Cardiac muscle cell (in vitro differentiated cells and primary cell): ENCODE measurements at regions not wholly inside any gene's neighbourhood (a gene's known extent, or its start where the extent isn't known, plus 50 kb on each side); places are given as distances from the start of the nearest gene placed in this dataset.
"Not testable (repeated sequence)": the region's sequence is repeated elsewhere in the genome, so short reads cannot be mapped to it uniquely, and the experiment has no call there.

Source experiments
- DNase-seq, 2 donors: peaks; one replicate each; pipeline versions ENCODE4 v3.0.0 to v3.0.0-alpha.2; 2010 to 2017; ENCODE audit warnings: low read depth in 1 of 2, low spot score in 1 of 2
- H3K27ac ChIP-seq: fragments of 200-600 bp; sonication (generic); 2 replicates; pipeline ENCODE4 v1.5.1; 2016
- H3K27me3 ChIP-seq: fragments of 200-600 bp; sonication (generic); 2 replicates; pipeline ENCODE4 v1.6.0; 2016; ENCODE audit warnings: control low read depth
- H3K36me3 ChIP-seq: fragments of 200-600 bp; sonication (generic); 2 replicates; pipeline ENCODE4 v1.5.1; 2016; ENCODE audit warnings: control low read depth
- H3K4me1 ChIP-seq: fragments of 200-600 bp; sonication (generic); 2 replicates; pipeline ENCODE4 v1.8.1; 2017; ENCODE audit warnings: low read depth, mild to moderate bottlenecking, mixed run types
- H3K4me3 ChIP-seq: fragments of 200-600 bp; sonication (generic); 2 replicates; pipeline ENCODE4 v1.5.1; 2016; ENCODE audit warnings: mild to moderate bottlenecking
- H3K9me3 ChIP-seq: fragments of 200-600 bp; sonication (generic); 2 replicates; pipeline ENCODE4 v1.5.1; 2017; ENCODE audit warnings: low read depth, mild to moderate bottlenecking, control low read depth
- TF ChIP-seq, protein P1 (sequence below): IDR thresholded peaks from 2 replicates; pipeline ENCODE4 v1.5.1; 2012; ENCODE audit warnings: low read depth, mild to moderate bottlenecking, low read length

DNA sequence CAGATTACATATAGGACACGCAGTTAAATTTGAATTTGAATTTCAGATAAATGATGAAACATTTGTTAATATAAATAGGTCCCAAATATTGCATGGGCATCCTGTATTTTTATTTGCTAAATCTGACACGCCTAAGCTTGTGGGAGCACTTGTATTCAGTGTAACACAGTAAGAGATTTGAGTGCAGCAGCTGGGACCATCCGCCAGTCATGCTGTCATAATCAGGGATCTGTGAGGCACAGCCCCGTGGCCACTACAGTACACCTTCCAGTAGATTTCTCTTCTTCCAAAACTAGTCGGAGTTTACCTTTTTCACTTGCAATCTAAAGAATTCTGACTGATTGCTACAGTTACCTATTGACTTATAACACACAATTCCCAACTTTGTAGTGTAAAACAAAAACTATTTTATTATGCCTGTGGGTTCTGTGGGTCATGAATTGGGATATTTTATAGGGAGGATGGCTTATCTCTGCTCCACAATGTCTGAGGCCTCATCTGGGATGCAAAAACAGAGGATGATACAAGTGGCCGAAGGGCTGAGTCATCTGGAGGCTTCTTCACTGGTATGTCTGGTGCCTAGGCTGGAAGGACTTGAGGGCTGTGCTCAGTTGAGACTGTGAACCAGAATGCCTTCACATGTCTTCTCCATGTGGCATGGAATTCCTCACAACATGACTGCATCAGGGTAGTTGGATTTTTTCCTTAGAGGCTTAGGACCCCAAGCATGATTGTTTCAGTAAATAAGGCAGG lies 74.1 kb downstream of the PRSS23 start:
- no peak for DNase-seq
- TF ChIP-seq, protein P1, sequence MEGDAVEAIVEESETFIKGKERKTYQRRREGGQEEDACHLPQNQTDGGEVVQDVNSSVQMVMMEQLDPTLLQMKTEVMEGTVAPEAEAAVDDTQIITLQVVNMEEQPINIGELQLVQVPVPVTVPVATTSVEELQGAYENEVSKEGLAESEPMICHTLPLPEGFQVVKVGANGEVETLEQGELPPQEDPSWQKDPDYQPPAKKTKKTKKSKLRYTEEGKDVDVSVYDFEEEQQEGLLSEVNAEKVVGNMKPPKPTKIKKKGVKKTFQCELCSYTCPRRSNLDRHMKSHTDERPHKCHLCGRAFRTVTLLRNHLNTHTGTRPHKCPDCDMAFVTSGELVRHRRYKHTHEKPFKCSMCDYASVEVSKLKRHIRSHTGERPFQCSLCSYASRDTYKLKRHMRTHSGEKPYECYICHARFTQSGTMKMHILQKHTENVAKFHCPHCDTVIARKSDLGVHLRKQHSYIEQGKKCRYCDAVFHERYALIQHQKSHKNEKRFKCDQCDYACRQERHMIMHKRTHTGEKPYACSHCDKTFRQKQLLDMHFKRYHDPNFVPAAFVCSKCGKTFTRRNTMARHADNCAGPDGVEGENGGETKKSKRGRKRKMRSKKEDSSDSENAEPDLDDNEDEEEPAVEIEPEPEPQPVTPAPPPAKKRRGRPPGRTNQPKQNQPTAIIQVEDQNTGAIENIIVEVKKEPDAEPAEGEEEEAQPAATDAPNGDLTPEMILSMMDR = no peak
- no peaks in the 10 kb centered on the region for H3K36me3 ChIP-seq
- H3K27me3 ChIP-seq = no peaks in the 10 kb centered on the region
- no peak overlapping the region for H3K4me3 ChIP-seq
- peaks cover 4% of the 10 kb centered on the region for H3K4me1 ChIP-seq
- H3K27ac ChIP-seq = no peak overlapping the region
- H3K9me3 ChIP-seq = no peaks in the 10 kb centered on the region

DNA sequence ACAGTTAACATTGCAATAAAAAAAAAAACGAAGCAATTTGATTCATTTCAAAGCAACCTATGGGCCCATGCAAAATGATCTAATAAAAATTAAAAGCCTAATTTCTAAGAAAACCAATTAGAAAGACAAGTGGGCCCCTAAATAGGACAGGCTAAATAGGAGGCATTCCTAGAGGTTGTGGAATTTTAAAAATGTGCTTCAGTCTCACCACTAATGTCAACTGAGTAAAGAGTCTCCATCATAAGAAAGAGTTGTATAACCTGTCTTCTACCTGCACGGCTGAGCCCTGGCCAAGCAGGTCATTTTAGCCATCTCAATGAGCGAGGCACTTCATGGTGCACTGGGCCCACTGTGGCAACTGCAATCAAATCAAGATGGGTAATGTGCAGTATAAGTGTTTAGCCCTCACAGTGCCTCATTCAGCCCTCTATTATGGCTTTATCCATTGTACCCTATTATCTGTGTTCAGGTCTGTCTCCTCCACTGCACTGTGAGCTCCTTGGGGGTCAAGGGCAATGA lies 76.4 kb downstream of the PRSS23 start:
- DNase-seq = peak in 1 of 2 donors; percentile 6
- H3K4me3 ChIP-seq = no peak overlapping the region
- H3K27me3 ChIP-seq = no peaks in the 10 kb centered on the region
- TF ChIP-seq, protein P1 = no peak
- no peaks in the 10 kb centered on the region for H3K36me3 ChIP-seq
- H3K9me3 ChIP-seq = no peaks in the 10 kb centered on the region
- no peak overlapping the region for H3K27ac ChIP-seq
- H3K4me1 ChIP-seq = no peaks in the 10 kb centered on the region

DNA sequence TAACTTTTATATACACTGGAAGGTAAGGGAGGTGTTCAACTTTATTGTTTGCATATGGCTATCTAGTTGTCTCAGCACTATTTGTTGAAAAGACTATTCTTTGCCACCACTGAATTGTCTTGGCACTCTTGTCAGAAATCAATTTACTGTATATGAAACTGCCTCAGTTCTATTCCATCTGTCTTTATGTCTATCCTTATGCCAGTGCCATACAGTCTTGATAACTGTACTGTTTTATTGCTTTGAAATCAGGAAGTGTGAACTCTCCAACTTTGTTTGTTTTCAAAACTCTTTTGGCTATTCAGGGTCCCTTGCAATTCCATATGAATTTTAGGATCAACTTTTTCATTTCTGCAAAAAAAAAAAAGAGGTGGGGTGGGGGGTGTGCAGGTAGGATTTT lies 77.2 kb downstream of the PRSS23 start:
- no peak for DNase-seq
- Histone ChIP-seq H3K4me3 (no peak overlapping the region), H3K27me3 (no peaks in the 10 kb centered on the region), H3K4me1 (no peaks in the 10 kb centered on the region), H3K36me3 (no peaks in the 10 kb centered on the region), H3K27ac (no peak overlapping the region), H3K9me3 (no peaks in the 10 kb centered on the region)
- TF ChIP-seq, protein P1 = no peak

DNA sequence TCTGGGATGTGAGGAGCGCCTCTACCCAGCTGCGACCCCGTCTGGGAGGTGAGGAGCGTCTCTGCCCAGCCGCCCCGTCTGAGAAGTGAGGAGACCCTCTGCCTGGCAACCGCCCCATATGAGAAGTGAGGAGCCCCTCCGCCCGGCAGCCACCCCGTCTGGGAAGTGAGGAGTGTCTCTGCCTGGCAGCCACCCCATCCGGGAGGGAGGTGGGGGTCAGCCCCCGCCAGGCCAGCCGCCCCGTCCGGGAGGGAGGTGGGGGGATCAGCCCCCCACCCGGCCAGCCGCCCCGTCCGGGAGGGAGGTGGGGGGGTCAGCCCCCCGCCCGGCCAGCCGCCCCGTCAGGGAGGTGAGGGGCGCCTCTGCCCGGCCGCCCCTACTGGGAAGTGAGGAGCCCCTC lies 76.0 kb downstream of the FZD4 start:
- not testable (repeated sequence) for H3K27me3 ChIP-seq, DNase-seq, H3K4me3 ChIP-seq, H3K4me1 ChIP-seq, H3K9me3 ChIP-seq, H3K36me3 ChIP-seq, H3K27ac ChIP-seq

DNA sequence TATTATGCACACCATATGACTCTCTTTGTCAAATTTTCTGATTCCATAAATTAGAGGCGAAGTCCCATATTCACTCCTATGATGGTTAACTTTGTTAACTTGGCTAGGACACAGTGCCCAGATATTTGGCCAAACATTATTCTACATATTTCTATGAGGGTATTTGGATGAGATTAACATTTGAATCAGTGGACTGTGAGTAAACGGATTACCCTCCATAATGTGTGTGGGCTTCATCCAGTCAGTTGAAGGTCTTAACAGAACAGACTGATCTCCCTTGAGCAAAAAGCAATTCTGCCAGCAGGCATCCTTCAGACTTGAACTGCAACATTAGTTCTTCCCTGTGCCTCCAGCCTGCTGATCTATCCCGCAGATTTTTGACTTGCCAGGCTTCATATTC lies 69.9 kb downstream of the FZD4 start:
- Histone ChIP-seq H3K4me3 (no peak overlapping the region), H3K9me3 (no peaks in the 10 kb centered on the region), H3K27ac (no peak overlapping the region), H3K27me3 (no peaks in the 10 kb centered on the region), H3K36me3 (no peaks in the 10 kb centered on the region), H3K4me1 (no peaks in the 10 kb centered on the region)
- TF ChIP-seq, protein P1 = no peak
- no peak for DNase-seq

DNA sequence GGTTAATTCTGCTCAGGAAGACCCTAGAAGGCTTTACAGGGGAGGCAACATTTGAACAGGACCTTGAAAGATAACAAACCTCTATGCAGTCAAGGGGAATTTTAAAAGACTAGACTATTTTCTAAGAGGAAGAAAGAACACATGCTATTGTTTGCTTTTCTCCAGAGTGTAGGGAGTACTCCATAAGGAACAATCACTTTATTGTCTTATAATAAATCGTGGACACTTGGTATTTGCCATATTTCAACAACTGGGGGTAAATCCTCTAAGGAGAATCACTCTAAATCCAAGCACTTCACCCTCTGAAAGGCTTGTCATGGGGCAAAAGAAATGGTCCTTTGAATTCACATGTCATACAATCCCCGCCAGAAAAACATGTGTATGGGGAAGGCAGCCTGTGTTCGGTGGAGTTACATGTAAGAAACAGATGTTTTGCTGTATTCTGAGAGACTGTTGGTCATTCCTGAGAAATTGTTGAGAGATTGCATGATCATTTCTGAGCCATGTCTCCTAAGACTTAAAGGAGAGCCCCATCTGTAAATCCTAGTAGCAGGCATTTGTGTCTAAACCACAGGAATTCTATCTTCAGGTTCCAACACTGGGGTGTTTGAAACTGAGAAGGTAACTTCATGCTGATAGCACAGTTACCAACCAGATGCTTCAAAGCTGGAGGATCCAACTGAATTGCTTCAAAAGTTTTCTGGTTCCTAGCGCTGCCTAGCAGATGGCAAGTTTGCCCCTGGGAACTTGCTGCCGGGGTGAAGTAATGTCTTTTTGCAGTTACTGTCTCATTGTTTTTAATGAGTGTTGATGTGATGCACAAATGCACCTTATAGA lies 66.8 kb downstream of the FZD4 start:
- Histone ChIP-seq H3K36me3 (no peaks in the 10 kb centered on the region), H3K27me3 (no peaks in the 10 kb centered on the region), H3K27ac (no peak overlapping the region), H3K9me3 (no peaks in the 10 kb centered on the region), H3K4me3 (no peak overlapping the region), H3K4me1 (no peaks in the 10 kb centered on the region)
- TF ChIP-seq, protein P1 = no peak
- DNase-seq = peak in 1 of 2 donors; percentile 44
